Hematopoietic multipotent progenitor cell treated with erythropoietin and hydrocortisone succinate and interleukin-3 and kit ligand, for 8 days (in vitro differentiated cells): ENCODE measurements at regions not wholly inside any gene's neighbourhood (a gene's known extent, or its start where the extent isn't known, plus 50 kb on each side); places are given as distances from the start of the nearest gene placed in this dataset.

Experiments
- DNase-seq: peaks from one replicate; pipeline ENCODE4 v3.0.0-alpha.2; 2015

DNA sequence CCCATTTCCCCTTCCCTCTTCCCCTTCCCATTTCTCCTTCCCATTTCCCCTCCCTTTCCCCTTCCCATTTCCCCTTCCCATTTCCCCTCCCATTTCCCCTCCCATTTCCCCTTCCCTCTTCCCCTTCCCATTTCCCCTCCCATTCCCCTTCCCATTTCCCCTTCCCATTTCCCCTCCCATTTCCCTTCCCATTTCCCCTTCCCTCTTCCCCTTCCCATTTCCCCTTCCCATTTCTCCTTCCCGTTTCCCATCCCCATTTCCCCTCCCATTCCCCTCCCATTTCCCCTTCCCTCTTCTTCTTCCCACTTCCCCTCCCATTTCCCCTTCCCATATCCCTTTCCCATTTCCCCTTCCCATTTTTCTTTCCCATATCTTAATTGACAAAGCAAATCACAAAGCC is 109.0 kb downstream of the OLFM1 start:
- DNase-seq: no peak

DNA sequence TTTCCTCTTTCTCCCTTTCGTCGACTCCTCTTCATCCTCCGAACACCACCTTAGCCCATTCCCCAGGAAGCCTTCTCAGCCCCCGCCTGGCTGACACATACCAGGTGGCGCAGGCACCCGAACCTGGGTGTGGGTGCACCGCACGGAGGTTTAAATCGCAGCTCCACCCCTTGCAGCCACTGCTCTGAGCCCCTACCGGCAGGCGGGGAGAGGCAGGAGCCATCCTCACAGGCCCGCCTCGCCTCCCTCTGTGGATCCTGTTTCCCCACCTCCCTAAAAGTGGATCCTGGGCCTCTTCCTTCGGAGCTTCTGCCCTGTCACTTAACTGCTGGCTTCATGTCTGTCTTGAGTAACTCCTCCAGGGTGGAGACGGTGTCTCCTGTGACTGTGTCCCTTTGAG is 110.7 kb downstream of the OLFM1 start:
- DNase-seq: no peak

DNA sequence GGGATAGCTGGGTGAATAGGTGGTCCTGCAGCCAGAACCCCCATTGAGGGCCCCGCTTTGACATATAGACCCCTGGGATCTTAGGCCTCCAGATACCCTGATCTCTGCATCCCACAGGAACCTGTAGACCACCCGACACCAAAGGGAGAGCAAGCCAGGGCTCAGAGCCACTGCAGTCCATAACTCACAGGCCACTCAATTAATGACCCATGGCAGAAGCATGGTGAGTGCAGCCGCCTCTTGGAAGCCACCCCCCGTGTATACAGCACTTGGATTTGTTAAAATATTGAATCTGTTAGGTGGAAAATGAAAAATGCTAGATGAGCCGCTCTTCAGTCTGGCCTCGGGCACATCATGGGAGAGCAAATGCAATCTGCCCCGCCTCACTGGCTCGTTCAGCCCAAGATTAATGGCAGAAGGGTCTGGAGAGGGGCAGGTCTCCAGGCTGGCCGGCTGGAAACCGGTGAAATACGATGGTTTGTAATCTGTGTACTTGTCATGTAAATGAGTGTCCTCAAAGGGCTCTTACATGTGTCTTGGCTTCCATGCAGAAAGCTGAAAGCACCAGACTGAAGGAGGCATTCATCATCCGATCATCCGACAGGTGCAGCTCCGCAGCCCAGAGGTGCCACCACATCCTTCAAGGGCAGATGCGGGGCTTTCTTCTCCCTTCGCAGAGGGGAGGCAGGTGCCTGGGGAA is 111.3 kb downstream of the OLFM1 start:
- no peak for DNase-seq

DNA sequence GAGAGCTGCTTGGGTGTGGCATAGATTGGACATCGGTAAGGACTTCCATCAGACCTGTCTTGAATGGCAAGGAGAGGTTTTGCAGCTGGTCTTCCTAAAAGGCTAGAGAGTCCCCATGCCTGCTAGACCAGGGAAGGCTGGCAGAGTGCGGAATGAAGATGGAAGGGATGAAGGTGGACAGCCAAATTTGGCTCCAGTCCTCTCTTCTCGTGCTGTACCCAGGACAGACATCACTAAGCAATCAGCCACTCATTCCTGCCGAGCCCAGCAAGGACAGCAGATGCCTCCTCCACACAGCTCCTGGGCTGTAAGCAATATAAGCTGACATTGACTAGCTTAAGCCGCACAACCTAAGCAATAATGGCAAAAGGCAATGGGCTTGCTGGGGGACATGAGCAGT is 112.0 kb downstream of the OLFM1 start:
- DNase-seq: no peak

DNA sequence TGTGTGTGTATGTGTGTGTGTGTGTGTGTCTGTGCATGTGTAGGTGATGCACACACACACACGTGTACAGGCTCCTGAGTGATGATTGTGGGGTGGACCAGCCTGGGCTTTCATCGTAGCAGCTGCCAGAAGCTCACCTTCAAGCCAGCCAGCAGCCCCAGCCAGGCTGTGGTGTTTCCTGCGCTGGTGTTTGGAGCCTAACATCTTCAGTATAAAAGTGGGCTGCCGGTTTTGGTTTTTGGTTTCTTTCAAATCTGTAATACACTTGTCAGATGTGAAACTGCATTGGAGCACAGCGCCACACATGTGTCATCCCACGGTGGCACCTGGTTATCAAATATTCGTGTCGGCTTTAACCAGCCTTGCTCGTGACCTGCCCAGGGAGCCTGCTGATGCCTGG is 114.2 kb downstream of the OLFM1 start:
- DNase-seq: no peak

DNA sequence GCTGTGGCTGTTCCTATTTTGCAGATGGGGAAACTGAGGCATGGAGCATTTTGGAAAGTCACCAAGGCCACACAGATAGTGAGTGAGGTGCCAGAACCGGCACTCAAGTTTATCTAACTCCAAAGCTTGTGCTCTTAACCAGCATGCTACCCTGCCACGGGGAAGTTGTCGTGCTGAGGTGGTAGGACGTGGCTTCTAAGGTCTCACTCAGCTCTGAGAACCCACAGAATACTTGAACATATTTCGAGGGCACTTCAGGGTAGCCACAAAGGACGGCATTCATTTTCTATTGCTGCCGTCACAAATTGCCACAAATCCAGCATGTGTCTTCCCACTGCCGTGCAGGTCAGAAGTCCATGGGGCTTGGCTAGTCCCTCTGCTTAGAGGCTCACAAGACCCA is 116.7 kb downstream of the OLFM1 start:
- DNase-seq: no peak

DNA sequence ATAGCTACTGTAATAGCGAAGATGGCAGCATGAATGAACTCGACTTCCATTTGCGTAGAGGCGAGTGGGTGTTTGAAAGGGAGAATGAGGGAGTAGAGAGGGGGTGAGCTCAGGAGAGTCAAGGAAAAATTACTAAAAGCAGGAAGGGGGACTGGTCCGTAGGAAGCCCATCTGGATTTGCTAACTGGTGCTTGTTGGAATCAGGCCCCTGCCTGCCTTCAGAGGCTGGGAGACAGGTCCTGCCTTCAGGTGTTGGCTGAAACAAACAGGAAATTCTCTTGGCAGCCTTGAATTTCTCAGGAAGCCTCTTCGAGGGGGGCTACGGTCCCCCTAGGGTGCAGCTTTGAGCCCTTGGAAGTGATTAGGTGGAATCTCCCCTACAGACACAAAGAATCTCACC is 121.7 kb downstream of the OLFM1 start:
- DNase-seq: no peak

DNA sequence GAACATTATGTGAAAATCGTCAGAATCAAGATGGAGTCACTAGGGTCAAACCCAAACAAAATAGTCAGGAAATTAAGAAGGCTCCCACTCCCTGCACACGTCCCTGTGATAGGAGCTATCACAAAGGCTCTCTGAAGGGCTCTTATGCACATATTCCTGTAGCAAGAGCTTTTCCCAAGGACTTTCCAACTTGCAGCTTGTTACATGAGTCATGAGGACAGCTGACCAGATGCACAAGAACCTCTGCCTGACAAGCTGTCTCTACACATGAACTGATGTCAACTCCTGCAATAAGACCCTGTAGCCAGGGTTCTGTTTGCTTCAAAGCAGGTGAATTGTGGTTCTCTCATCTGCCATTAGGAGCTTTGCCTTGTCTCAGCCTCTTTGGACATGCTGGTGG is 122.4 kb downstream of the OLFM1 start:
- DNase-seq: no peak

DNA sequence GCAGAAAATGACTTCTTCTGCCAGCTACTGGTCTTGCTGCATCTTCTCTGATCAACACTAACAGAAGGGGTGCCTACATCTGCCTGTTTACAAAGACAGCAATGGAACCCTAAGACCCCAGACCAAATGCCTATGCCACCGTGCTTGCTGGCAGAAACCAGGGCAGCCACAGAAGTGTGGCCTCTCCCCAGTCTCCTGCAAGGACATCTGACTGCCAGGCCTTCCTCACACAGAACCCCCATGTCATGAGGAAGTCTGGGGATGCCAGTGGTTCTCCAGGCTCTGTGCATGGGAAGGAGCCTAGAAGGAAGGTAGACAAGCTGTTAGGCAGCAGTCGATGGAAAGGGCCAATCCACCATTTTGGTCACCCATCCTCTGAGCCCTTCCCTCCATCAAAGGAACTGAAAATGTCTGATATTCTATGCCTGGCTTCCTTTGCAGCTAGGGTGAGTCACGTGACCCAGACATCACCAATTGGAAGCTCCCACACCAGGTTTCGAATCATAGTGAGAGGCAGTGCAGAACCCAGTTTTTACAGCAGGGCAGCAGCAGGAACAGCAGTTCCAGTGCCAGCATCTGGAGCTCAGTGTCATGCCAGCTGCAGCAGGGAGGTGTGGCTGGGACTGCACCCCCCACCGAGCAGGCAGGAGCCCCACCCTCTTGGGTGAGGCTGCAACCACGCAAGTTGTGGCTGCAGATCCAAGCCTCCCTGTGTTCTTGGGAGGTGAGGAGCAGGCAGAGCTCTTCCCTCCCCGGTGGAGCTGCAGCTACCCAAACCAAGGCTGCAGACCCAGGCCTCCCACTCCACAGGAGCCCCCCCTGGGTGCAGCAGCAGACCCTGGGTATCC is 123.4 kb downstream of the OLFM1 start:
- DNase-seq: no peak

DNA sequence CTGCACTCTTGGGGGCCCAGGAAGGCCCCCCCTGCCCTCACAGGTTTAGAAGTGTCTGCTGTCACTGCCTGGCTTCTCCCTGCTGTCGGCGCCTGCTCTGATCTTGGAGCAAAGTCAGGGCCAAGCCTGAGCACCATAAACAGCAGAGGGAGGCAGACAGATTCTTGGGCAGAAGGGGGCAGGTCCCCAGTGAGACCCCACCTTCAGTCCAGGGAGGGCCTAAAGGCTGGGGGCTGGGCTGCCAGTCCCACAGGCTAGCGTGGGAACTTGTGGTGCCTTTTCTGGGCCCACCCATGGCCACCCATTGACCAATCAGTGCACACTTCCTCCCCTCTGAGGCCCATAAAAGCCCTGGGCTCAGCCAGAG is 124.0 kb downstream of the OLFM1 start:
- no peak for DNase-seq

DNA sequence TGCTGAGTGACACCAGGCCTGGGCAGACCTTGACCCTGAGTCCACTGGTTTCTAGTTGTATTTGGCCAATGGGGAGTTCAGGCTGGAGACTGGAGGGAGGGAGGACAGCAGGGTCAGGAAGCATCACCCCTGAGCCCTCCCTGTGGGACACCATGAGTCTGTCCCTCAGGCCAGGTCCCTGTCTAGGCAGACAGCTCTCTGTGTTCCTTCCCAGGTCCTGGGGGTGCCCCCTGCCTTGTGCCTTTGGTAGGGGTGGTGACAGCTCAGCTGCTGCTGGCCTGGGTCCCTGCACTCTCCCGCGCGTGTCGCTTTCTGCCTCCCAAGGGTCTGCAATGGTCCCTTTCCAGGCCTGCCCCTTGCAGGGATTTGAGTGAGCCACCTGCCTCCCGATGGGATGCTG is 125.5 kb downstream of the OLFM1 start:
- DNase-seq: no peak

DNA sequence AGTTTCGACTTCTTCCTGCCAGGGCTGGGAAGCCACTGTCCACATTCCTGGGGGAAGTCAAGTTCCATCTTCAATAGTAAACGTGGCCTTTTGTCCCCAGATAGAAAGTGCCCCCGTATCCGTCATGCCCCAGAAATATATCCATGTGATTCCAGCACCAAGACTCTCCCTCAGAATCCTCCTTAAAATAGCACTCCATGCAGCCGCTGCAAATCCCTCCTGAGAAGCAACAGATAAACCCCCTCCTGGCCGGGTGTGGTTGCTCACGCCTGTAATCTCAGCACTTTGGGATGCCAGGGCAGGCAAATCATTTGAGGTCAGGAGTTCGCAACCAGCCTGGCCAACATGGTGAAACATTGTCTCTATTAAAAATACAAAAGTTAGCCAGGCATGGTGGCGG is 126.1 kb downstream of the OLFM1 start:
- no peak for DNase-seq

DNA sequence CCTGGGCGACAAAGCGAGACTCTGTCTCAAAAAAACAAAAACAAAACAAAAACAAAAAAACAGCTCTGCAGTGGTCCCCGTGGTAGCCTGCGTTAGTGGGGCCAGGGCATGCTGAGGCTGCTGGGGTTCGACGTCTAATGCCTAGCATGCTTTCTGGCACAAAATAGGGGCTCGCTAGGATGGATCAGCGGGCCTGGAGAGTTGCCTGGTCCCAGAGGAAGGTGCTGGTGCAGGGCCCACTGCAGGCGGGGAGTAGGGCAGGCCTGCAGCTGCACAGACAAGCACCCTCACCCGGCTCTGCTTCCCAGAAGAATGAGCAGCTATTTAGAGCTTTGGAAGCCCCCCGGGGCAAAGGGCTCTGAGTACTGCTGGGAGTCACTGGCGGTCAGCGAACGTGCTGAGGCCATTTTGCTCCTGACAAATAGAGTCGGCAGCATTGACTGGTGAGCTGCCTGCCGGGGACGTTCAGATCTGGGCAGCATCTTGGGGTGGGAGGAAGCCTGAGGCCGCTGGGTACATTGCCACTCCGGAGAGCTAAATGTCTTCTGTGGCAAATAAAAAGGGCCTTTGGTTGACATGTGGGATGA is 126.7 kb downstream of the OLFM1 start:
- no peak for DNase-seq

DNA sequence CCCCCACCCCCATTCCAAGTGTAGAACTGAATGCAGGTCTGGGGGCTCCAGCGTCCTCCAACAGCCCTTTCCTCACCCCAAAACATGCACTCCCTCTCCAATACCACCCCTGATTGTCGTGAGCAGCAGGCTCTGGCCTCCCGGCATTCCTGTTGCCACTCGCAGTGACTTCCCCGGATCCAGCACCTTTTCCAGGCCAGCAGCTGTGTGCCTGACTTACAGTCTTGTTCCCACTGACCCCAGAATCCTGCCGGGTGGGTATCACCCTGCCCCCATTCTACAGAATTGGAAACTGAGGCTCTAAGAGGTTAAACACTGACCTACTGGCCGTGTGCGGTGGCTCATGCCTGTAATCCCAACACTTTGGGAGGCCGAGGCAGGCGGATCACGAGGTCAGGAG is 127.2 kb downstream of the OLFM1 start:
- no peak for DNase-seq

DNA sequence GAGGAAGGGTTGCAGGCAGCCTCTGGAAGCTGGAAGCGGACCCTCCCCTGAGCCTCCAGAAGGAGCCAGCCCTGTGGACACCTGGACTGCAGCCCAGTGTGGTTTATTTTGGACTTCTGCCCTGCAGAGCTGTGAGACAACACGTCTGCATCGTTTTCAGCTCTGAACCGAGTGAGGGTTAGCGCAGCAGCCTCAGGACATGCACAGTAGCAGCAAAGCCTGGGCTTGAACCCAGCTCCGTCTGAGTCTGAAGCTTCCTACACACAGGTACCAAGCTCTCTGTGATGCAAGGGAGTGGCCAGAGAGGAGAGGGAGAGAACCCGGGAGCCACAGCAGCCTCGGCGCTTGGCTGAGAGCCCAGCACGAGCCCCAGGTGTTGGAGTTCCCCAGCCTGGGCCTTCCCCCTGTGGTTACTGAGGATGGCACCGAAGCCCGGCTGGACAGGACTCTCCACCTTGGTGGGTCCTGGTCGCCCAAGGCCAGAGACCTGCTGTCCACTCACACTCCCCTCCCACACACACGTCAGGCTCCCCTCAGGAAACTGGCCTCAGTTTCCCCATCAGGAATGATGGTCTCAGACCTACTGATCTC is 128.2 kb downstream of the OLFM1 start:
- DNase-seq: no peak

DNA sequence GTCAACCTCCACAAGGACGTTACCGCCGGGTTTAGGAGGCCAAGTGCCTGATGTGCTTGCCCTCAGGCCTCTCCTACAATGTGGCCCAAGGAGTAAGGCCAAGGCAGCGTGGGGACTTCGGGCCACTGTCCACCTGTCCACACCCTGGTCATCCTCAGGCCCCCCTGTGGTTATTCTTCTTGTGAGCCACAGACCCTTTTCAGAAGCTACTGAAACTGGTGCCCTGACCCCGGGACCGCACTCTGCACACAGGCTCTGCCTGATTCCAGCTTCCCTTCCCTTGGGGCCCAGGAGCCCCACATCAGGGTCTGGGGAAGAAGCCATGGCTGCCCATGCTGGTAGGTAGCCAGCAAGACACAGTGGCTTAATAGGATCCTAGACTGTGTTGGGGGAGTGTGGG is 128.8 kb downstream of the OLFM1 start:
- no peak for DNase-seq

DNA sequence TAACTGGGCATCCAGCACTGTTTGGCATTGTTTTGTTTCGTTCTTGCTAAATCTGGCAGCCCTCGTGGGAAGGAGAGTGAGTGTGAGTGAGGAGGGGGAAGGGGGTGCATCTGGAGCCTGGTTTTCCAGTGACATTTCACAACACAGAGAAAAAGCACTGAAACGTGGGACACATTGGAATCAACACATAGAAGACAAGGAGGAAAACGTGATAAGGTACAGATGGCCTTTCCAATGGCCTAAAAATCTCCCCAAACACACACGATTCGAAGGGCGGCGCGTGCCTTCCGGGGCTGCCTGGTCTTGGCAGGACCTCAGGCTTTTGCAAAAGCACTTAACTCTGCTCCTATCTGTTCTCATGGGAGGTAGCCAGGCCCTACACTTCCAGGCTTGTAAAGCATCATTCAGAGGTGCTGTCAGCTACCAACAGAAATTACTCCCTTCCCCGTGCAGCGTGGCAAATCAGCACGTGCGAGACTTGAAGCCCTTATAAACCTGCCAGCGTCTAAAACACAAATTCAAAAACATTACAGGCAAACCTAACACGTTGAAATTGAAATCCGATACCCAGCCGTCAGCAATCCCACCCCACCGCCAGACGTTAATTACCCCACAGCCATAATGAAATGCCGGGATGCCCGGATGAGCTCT is 129.4 kb downstream of the OLFM1 start:
- DNase-seq: no peak

DNA sequence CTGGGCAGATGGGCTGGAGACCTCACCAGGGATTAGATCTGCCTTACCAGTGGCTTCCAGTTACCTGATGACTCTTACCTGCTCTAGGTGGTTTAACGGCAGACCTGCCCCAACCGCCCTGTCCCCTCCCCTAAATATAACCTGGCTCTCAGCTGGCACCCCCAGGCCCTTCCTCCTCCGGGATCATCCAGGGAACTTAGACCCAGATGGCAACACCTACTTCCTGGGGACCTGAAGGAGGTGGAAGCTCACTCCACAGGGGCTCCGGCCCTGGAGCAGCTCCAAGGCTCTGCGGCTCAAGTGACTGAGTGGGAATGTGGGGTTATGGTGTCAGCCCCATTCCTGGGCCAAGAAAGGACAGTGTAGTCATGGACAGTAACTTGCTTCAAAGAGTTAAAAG is 130.4 kb downstream of the OLFM1 start:
- no peak for DNase-seq

DNA sequence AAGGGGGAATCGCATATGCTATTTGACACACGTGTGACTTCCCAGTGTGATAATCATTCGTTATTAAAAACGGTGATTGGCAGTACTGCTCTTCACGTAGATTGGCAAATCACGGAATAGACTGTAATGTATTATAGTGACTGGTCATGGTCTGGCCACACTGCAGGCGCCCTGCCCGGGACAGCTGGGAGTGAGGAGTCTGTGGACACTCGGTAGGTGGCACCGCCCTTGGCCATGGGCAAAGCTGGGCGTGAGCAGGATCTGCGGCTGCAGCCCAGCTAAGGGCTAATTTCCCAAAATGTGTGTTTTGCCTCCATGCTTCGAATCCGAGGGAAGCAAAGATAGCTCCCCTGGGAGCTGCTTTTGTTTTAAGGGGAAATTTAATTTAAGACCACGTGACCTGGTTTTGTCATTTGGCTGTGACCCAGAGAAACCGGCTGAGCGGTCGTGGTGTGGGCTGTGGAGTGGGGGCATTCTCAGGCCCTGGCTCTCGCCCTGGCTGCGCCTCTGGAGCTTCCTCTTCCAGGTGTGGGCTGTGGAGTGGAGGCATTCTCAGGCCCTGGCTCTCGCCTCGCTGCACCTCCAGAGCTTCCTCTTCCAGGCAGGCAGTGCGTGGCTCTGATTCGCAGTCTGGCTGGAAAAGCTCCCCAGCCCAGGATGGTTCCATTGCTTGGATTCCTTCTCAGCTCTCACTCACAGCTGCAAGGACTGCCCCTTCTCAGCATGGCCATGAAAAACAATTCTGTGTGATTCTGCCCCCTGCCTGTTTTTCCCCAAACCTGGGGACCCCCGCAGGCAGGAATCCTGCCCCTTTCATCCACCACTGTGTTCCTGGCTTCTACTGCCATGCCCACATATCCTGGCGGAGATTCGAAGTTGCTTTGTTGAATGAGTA is 131.1 kb downstream of the OLFM1 start:
- DNase-seq: no peak

DNA sequence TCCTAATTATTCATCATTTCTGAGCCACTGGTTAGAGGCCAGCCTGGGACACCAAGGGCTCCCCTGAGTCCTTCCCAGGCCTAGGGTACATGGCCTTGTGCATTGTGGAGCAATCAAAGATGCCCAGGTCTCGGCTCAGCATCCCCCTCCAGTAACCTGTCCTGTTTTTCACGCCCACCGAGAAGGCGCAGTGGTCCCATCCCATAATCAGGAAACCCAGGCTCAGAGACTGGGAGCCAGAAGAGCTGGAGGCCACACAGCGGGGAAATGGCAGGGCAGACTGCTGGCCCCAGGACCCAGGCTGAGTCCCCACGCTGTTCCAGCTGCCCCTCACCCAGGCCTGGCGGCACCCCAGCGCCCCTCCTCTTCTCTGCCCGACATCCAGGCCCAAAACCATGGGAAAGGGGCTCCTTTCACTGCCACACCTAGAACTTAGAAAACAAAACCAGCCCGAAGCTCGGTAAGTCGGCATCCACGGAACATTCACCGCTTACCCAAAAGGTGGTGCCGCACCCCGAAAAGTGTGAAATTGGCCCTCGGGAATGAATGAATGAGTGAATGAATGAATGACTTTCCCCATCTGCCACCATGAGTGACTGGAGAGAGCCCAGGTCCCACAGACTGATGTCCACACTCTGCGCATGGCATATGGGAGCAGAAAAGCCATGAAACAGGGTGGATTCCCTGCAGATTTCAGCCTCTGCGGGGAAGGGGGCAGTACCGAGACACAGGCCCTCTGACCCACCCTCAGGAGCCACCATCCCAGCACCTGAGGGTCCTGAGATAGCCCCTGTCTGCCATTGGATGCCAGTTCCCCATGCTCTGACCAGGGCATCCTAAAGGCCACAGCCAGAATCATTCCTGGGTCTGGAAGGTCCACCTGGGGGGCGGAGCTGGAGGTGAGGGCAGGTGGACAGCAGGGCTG is 132.5 kb downstream of the OLFM1 start:
- no peak for DNase-seq
